Small intestine (tissue), 7 donors: ENCODE measurements at regions not wholly inside any gene's neighbourhood (a gene's known extent, or its start where the extent isn't known, plus 50 kb on each side); places are given as distances from the start of the nearest gene placed in this dataset.
A peak's percentile ranks its signal among the peaks of the same experiment; 100 is the strongest.

ENCODE experiments used
- DNase-seq, 2 donors: peaks; one replicate each; pipeline versions ENCODE4 v3.0.0 to v3.0.0-alpha.2; 2013
- FAIRE-seq: peaks from 2 replicates; lab custom pipeline; 2012; peaks lifted over from hg19 to GRCh38; lab: Jason Lieb, UNC
- H3K27ac ChIP-seq, 3 donors: one replicate each; pipeline ENCODE4 v1.5.1; 2013; ENCODE audit warnings: low read length in 2 of 3, mild to moderate bottlenecking in 2 of 3, control low read depth in 1 of 3, inconsistent platforms in 1 of 3, low read depth in 1 of 3, moderate library complexity in 1 of 3
- H3K27me3 ChIP-seq, 3 donors: one replicate each; pipeline ENCODE4 v1.6.1; 2013; ENCODE audit warnings: low read length in 3 of 3, inconsistent platforms in 1 of 3; ENCODE audit not compliant: control insufficient read depth in 3 of 3, insufficient read depth in 3 of 3
- H3K36me3 ChIP-seq, 3 donors: one replicate each; pipeline ENCODE4 v1.6.1; 2013; ENCODE audit warnings: low read length in 3 of 3, inconsistent platforms in 1 of 3, low read depth in 1 of 3, mild to moderate bottlenecking in 1 of 3, moderate library complexity in 1 of 3; ENCODE audit not compliant: control insufficient read depth in 3 of 3, insufficient read depth in 2 of 3
- H3K4me1 ChIP-seq, 3 donors: one replicate each; pipeline ENCODE4 v1.6.1; 2013; ENCODE audit warnings: low read length in 2 of 3, inconsistent platforms in 1 of 3, low read depth in 1 of 3, mild to moderate bottlenecking in 1 of 3, moderate library complexity in 1 of 3; ENCODE audit not compliant: control insufficient read depth in 3 of 3, insufficient read depth in 2 of 3
- H3K4me3 ChIP-seq, 3 donors: one replicate each; pipeline ENCODE4 v1.5.1; 2013; ENCODE audit warnings: low read length in 3 of 3, control low read depth in 1 of 3, inconsistent platforms in 1 of 3, low read depth in 1 of 3, mild to moderate bottlenecking in 1 of 3, moderate library complexity in 1 of 3
- H3K9me3 ChIP-seq, 2 donors: one replicate each; pipeline ENCODE4 v1.6.1; 2013; ENCODE audit warnings: low read depth in 1 of 2, low read length in 1 of 2; ENCODE audit not compliant: control insufficient read depth in 2 of 2, insufficient read depth in 1 of 2
- WGBS, 3 donors: extraction: QIAGEN DNeasy Blood & Tissue Kit; methylation state at CpG; one replicate each; pipeline ENCODE4 v1.1.7; 2013; 5-methylcytosine and 5-hydroxymethylcytosine counted together
- donor health status: healthy with polysubstance abuse.
- donor health status: control.
- donor health status: control.
- donor health status: Bipolar disorder and iron deficiency.
- donor health status: healthy.

- WGBS, 3 donors = 80 to 91% (median 82%) methylated on average over 10 of the region's 10 CpGs
- H3K27me3 ChIP-seq = no peaks in the 10 kb centered on the region
- no peak for DNase-seq
- no peaks in the 10 kb centered on the region for H3K9me3 ChIP-seq
- peaks cover 4 to 32% (median 9%) of the 10 kb centered on the region in 3 donors for H3K4me1 ChIP-seq
- no peak overlapping the region for H3K27ac ChIP-seq
- no peak for FAIRE-seq
- H3K36me3 ChIP-seq = peaks cover 0 to 47% (median 0%) of the 10 kb centered on the region in 3 donors
- H3K4me3 ChIP-seq = no peak overlapping the region
Measured at GRCh38 chr17:77364381-77364911, 223.7 kb downstream of the SEC14L1 start.

- DNase-seq (no peak), FAIRE-seq (no peak)
- Histone ChIP-seq H3K27ac (peak overlapping the region in 2 of 3 donors; percentile 36 to 42), H3K36me3 (peaks cover 0 to 52% (median 0%) of the 10 kb centered on the region in 3 donors), H3K9me3 (no peaks in the 10 kb centered on the region), H3K4me1 (peaks cover 4 to 32% (median 9%) of the 10 kb centered on the region in 3 donors), H3K27me3 (no peaks in the 10 kb centered on the region), H3K4me3 (no peak overlapping the region)
- 92 to 95% (median 94%) methylated on average over 8 of the region's 8 CpGs for WGBS, 3 donors
Measured at GRCh38 chr17:77364941-77365583, 224.3 kb downstream of the SEC14L1 start.

GRCh38 chr17:77365584-77366186, 224.9 kb downstream of the SEC14L1 start:
- DNase-seq = peak; percentile 43 to 71
- Histone ChIP-seq H3K4me1 (peaks cover 7 to 38% (median 9%) of the 10 kb centered on the region in 3 donors), H3K4me3 (no peak overlapping the region), H3K9me3 (no peaks in the 10 kb centered on the region), H3K36me3 (peaks cover 0 to 52% (median 0%) of the 10 kb centered on the region in 3 donors), H3K27me3 (no peaks in the 10 kb centered on the region), H3K27ac (peak overlapping the region; percentile 16 to 42 (median 36))
- no peak for FAIRE-seq
- WGBS, 3 donors = 11 to 44% (median 27%) methylated on average over 11 of the region's 11 CpGs

GRCh38 chr17:77366206-77366557, 225.4 kb downstream of the SEC14L1 start:
- H3K4me1 ChIP-seq = peaks cover 7 to 43% (median 9%) of the 10 kb centered on the region in 3 donors

GRCh38 chr17:77366558-77367245, 225.9 kb downstream of the SEC14L1 start:
- Histone ChIP-seq H3K4me1 (peaks cover 7 to 48% (median 13%) of the 10 kb centered on the region in 3 donors), H3K9me3 (no peaks in the 10 kb centered on the region), H3K4me3 (no peak overlapping the region), H3K36me3 (peaks cover 0 to 55% (median 0%) of the 10 kb centered on the region in 3 donors), H3K27me3 (no peaks in the 10 kb centered on the region), H3K27ac (peak overlapping the region in 2 of 3 donors; percentile 36 to 44)
- no peak for FAIRE-seq
- DNase-seq = peak; percentile 49 to 50
- WGBS, 3 donors = 41 to 56% (median 43%) methylated on average over 8 of the region's 8 CpGs

More at GRCh38 chr17:77366206-77366557, 225.4 kb downstream of the SEC14L1 start:
- peaks cover 0 to 52% (median 0%) of the 10 kb centered on the region in 3 donors for H3K36me3 ChIP-seq
- FAIRE-seq (no peak), DNase-seq (peak in 1 of 2 donors; percentile 28)
- H3K27ac ChIP-seq = peak overlapping the region in 2 of 3 donors; percentile 36 to 44
- WGBS, 3 donors = 33 to 52% (median 41%) methylated on average over 5 of the region's 5 CpGs
- H3K4me3 ChIP-seq = no peak overlapping the region
- no peaks in the 10 kb centered on the region for H3K9me3 ChIP-seq
- no peaks in the 10 kb centered on the region for H3K27me3 ChIP-seq

- Histone ChIP-seq H3K4me3 (no peak overlapping the region), H3K27me3 (no peaks in the 10 kb centered on the region), H3K9me3 (no peaks in the 10 kb centered on the region), H3K27ac (no peak overlapping the region), H3K4me1 (peaks cover 10 to 56% (median 16%) of the 10 kb centered on the region in 3 donors), H3K36me3 (peaks cover 0 to 35% (median 0%) of the 10 kb centered on the region in 3 donors)
- DNase-seq (no peak), FAIRE-seq (no peak)
- WGBS, 3 donors = 90 to 97% (median 92%) methylated on average over 13 of the region's 13 CpGs
Measured at GRCh38 chr17:77369544-77369971, 228.8 kb downstream of the SEC14L1 start.

- 74 to 78% (median 77%) methylated on average over 5 of the region's 5 CpGs for WGBS, 3 donors
- no peaks in the 10 kb centered on the region for H3K9me3 ChIP-seq
- peaks cover 0 to 32% (median 0%) of the 10 kb centered on the region in 3 donors for H3K36me3 ChIP-seq
- peaks cover 10 to 61% (median 16%) of the 10 kb centered on the region in 3 donors for H3K4me1 ChIP-seq
- H3K4me3 ChIP-seq = no peak overlapping the region
- H3K27ac ChIP-seq = no peak overlapping the region
- no peaks in the 10 kb centered on the region for H3K27me3 ChIP-seq
- no peak for FAIRE-seq
- DNase-seq = no peak
Measured at GRCh38 chr17:77370586-77370985, 229.8 kb downstream of the SEC14L1 start.
